ENCODE measurements at regions not wholly inside any gene's neighbourhood (a gene's known extent, or its start where the extent isn't known, plus 50 kb on each side); places are given as distances from the start of the nearest gene placed in this dataset.

DNA sequence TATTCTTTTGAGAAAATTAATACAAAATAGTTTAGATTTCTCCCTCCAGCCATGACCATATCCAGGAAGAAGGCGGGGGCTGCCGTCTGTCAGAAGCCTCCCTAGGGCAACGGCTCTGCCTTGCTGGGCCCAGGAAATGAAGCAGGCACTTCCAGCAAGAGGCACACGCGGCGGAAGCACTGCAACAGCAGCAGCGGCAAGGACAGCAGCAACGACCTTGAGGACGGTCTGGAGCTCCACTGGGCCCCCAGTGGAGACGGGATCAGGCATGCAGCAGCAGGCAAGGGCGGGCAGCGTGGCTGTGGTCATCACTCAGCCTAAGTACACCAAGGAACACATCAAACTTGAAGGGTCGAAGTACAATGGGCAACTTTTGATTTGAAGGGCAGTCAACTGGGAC is 61.3 kb upstream of the EPHA6 start:
- DNase-seq, result no peak
- Mint-ChIP-seq H3K27me3 (no peaks in the 10 kb centered on the region), H3K4me1 (no peaks in the 10 kb centered on the region), H3K27ac (no peak overlapping the region), H3K9me3 (peaks cover 2% of the 10 kb centered on the region), H3K36me3 (no peaks in the 10 kb centered on the region), H3K4me3 (no peak overlapping the region)
- CTCF ChIA-PET, result no interaction called here

DNA sequence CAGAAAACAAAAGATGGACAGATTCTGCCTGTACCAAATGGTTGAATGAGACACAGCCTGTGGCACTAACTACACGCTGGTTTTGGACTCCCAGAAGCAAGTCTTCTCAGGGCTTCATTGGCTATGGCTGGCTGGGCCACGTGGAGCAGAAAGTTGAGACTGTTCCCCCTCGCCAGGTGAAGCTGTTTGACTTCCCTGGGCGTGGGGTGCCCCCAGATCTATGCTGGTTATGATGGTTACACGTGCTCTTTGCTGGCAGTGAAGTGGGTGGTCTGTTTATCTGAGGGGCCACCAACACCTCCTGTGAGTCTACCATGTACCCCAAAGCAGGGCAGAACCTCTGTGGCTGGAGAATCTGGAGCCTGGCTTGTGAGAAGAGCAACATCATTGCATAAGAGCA is 60.3 kb upstream of the EPHA6 start:
- peaks cover 2% of the 10 kb centered on the region for H3K9me3 Mint-ChIP-seq
- no peaks in the 10 kb centered on the region for H3K4me1 Mint-ChIP-seq
- H3K36me3 Mint-ChIP-seq, result no peaks in the 10 kb centered on the region
- no peak overlapping the region for H3K4me3 Mint-ChIP-seq
- H3K27me3 Mint-ChIP-seq, result no peaks in the 10 kb centered on the region
- CTCF ChIA-PET, result no interaction called here
- H3K27ac Mint-ChIP-seq, result no peak overlapping the region
- no peak for DNase-seq

DNA sequence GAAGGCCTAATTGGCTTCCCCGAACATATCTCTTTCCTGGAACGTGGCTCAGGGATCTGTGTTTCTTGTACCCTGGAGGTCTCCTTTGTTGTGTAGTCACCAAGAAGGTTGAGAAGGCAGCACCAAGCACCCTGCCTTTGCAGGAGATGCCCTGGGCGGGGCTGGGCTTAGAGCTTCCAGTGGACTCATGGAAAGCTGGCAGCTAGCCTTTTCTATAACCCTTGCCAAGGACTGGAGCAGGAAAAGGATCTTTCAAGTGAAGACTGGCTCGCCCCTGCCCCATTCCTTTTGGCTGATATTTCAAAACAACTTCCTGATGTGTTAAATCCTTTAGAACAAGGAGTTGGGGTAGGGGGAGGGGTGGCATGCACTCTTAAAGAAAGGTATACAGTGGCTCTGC is 58.9 kb upstream of the EPHA6 start:
- DNase-seq, result no peak
- peaks cover 2% of the 10 kb centered on the region for H3K9me3 Mint-ChIP-seq
- H3K36me3 Mint-ChIP-seq, result no peaks in the 10 kb centered on the region
- H3K27me3 Mint-ChIP-seq, result no peaks in the 10 kb centered on the region
- no peak overlapping the region for H3K27ac Mint-ChIP-seq
- CTCF ChIA-PET, result no interaction called here
- H3K4me1 Mint-ChIP-seq, result no peaks in the 10 kb centered on the region
- no peak overlapping the region for H3K4me3 Mint-ChIP-seq

DNA sequence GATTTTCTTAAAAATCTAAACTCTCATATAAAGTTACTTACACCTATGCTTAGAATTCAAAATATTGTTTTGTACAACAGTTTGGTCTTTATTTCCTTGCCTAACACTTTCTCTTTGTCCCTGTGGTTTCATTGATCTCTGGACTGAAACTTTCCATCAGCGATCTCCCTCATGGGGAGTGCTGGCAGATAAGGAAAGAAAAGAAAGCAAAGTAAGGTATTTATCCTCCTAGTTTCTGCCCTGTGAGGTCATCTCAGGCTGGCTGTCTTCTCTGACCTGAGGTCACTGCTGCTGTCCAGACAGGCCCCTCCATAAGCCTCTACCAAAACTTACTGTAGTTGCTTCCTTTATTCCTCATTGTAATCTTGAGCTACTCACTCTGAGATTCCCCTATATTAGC is 57.9 kb upstream of the EPHA6 start:
- Mint-ChIP-seq H3K36me3 (no peaks in the 10 kb centered on the region), H3K9me3 (peaks cover 2% of the 10 kb centered on the region), H3K27me3 (no peaks in the 10 kb centered on the region), H3K27ac (no peak overlapping the region), H3K4me1 (no peaks in the 10 kb centered on the region), H3K4me3 (no peak overlapping the region)
- CTCF ChIA-PET, result no interaction called here
- no peak for DNase-seq

DNA sequence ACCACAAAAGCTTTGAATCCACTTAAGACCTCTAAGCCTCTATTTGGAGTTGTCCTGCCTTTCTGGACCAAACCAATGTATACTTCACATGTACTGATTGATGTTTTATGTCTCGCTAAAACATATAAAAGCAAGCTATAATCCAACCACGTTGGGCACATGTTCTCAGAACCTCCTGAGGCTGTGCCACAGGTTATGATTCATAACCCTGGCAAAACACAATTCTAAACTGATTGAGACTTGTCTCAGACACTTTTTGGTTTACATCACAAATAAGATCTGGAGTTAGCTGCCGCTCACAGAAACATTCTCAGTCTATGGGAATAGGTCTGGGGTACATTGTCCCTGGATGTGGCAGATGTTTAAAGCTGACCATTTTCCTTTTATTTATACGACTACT is 53.4 kb upstream of the EPHA6 start:
- CTCF ChIA-PET, result no interaction called here
- no peaks in the 10 kb centered on the region for H3K4me1 Mint-ChIP-seq
- no peak for DNase-seq
- H3K27ac Mint-ChIP-seq, result no peak overlapping the region
- H3K27me3 Mint-ChIP-seq, result no peaks in the 10 kb centered on the region
- H3K36me3 Mint-ChIP-seq, result no peaks in the 10 kb centered on the region
- H3K4me3 Mint-ChIP-seq, result no peak overlapping the region
- H3K9me3 Mint-ChIP-seq, result peaks cover 4% of the 10 kb centered on the region

Measured in activated naive CD4-positive, alpha-beta T cell treated with anti-CD3 and anti-CD28 coated beads, Interleukin-2, amount 10 ng/mL, durations not matched to agents 7 days and 5 days (primary cell).